C4-2B (cell line): ENCODE measurements at regions not wholly inside any gene's neighbourhood (a gene's known extent, or its start where the extent isn't known, plus 50 kb on each side); places are given as distances from the start of the nearest gene placed in this dataset.
"Not testable (repeated sequence)": the region's sequence is repeated elsewhere in the genome, so short reads cannot be mapped to it uniquely, and the experiment has no call there.

Experiments
- H3K27ac ChIP-seq: fragments of 450-650 bp; 2 replicates; pipeline ENCODE4 v1.5.1; 2017
- ZFX ChIP-seq: fragments of 450-650 bp; IDR thresholded peaks from 2 replicates; pipeline ENCODE4 v1.6.1; 2017
- TF ChIP-seq, protein P1 (sequence below): fragments of 450-650 bp; conservative IDR thresholded peaks from 2 replicates; pipeline ENCODE4 v1.5.1; 2017; ENCODE audit warnings: mild to moderate bottlenecking

DNA sequence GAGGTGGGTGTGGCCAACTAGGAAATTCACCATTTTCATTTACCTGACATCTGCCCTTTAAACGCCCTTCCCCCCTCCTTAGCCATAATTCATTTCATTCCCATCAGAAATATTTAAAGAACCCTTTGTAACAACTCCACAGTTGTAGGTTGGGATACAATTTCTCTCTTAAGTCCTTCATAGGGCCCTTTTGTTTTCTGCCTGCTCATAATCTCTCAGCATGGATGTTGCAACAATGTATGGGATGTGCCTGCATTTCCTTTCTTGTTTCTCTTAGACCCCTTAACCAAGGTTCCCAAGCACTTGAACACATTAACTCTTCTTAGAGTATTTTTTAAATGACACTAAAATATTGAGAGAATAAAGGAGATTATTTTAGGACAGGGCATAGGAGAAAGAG lies 51.7 kb upstream of the MYO10 start:
- TF ChIP-seq, protein P1, sequence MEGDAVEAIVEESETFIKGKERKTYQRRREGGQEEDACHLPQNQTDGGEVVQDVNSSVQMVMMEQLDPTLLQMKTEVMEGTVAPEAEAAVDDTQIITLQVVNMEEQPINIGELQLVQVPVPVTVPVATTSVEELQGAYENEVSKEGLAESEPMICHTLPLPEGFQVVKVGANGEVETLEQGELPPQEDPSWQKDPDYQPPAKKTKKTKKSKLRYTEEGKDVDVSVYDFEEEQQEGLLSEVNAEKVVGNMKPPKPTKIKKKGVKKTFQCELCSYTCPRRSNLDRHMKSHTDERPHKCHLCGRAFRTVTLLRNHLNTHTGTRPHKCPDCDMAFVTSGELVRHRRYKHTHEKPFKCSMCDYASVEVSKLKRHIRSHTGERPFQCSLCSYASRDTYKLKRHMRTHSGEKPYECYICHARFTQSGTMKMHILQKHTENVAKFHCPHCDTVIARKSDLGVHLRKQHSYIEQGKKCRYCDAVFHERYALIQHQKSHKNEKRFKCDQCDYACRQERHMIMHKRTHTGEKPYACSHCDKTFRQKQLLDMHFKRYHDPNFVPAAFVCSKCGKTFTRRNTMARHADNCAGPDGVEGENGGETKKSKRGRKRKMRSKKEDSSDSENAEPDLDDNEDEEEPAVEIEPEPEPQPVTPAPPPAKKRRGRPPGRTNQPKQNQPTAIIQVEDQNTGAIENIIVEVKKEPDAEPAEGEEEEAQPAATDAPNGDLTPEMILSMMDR: no peak
- TF ChIP-seq ZFX: no peak
- H3K27ac ChIP-seq: no peak overlapping the region

DNA sequence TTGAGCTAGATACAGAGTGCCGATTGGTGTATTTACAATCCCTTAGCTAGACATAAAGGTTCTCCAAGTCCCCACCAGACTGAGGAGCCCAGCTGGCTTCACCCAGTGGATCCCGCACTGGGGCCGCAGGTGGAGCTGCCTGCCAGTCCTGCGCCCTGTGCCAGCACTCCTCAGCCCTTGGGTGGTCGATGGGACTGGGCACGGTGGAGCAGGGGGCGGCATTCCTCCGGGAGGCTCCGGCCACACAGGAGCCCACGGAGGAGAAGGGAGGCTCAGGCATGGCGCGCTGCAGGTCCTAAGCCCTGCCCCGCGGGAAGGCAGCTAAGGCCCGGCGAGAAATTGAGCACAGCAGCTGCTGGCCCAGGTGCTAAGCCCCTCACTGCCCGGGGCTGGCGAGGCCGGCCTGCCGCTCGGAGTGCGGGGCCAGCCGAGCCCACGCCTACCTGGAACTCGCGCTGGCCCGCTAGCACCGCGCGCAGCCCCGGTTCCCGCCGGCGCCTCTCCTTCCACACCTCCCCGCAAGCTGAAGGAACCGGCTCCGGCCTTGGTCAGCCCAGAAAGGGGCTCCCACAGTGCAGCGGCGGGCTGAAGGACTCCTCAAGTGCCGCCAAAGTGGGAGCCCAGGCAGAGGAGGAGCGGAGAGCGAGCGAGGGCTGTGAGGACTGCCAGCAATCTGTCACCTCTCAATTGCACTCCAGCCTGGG lies 54.9 kb upstream of the MYO10 start:
- not testable (repeated sequence) for H3K27ac ChIP-seq

DNA sequence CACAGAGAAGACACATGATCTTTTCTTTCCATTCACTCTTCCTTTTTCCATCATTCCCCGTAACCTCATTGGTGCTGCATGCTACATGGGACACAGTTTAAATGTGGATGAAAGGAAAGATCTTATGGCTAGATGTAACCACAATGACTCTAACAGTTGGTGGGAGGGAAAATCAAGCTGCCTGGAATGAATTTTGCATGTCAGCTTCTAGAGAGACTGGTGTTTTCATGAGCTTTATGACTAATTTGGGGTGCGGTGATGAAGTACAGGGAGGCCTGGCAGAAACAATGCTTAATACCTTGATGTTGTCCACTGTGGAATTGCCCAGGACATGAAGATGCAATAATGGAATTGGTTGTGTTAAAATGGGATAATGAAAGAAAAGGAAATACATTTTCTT lies 55.9 kb upstream of the MYO10 start:
- TF ChIP-seq ZFX: no peak
- TF ChIP-seq, protein P1: no peak

DNA sequence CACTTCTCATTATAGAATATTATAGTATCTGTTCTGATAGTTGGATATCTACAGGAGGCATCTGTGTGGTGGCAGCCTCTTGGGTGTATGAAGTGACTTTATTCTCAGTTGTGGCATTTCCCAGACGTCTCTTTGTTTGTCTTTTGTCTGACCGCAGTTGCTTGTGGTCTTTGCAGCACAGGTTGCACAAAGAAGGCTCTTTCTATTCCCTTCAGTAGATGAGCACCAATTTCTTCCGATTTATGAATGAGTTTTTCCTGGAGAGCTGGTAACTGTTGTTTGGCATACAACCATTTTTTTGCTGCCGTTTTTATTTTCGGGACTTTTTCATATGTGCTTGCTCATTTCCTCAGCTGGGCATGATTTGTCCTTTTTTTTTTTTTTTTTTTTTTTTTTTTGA lies 56.4 kb upstream of the MYO10 start:
- TF ChIP-seq, protein P1: no peak
- no peak overlapping the region for H3K27ac ChIP-seq

More for the DNA sequence above, 55.9 kb upstream of the MYO10 start:
- no peak overlapping the region for H3K27ac ChIP-seq

DNA sequence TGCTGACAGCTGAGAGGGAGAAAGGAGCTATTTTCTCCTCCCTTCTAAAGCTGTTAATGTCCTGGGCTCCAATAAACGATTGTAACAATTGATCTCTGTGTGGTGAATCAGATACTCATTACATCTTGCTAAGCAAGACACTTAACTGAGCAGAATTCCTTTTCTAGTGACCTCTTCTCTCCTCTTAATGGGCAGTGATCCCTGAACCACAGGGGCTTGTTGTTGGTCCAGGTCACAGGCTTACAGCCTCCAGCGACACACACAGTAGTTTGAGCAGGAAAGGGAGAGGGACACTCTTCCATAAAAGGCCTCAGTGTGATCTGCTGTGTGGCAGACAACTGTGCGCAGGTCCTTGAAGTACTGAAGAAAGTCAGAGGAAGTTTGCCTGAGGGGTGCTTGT lies 58.5 kb upstream of the MYO10 start:
- no peak overlapping the region for H3K27ac ChIP-seq

DNA sequence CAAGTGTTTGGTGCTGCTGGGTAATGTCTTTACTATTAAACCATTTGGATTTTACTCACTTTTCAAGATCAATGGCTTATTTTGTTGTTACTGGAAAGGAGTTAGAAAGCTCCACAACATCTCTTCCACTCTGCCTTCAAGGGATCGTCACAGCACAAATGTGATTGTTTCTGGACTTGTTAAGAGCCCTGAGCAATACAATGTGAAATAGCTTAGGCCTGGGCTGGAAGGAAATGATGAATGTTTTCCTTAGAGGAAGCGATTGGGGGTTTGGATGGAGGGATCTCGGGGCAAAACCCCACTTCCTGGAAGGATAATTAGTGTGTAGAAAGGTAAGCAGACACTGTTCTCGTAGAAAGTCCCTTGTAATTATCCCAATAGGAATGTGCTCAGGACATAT lies 59.3 kb upstream of the MYO10 start:
- TF ChIP-seq, protein P1: no peak
- TF ChIP-seq ZFX: no peak
- no peak overlapping the region for H3K27ac ChIP-seq

More for the DNA sequence above, 58.5 kb upstream of the MYO10 start:
- TF ChIP-seq ZFX: no peak
- TF ChIP-seq, protein P1: no peak

DNA sequence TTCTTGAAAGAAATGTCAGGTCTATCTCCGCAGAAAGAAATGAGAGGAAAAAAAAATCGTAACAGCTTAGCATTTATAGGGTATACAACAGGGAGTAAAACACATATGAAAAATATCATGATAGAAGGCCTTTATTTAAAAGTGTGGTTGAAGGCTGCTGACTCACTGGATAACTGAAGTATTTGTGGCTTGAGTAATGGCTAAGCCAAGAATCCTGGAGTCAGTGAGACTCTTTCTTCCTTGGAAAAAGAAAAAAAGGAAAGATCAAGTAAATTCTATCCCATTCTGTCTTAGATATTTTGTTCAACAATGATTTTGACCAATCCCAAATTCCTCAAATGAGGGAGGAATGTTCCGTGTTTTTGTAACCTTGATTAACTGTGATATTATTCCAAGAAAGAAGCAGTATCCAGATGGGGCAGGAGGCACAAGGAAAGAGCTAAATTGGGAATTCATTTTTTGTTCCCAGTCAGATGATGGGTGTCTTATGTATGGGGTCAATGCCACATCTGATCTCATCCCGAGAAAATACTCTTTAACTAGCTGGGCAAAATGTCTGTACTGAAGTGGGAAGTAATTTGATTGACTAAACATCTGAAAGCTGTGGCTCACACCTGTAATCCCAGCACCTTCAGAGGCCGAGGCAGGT lies 64.3 kb upstream of the MYO10 start:
- TF ChIP-seq ZFX: no peak
- TF ChIP-seq, protein P1: no peak
- H3K27ac ChIP-seq: no peak overlapping the region

DNA sequence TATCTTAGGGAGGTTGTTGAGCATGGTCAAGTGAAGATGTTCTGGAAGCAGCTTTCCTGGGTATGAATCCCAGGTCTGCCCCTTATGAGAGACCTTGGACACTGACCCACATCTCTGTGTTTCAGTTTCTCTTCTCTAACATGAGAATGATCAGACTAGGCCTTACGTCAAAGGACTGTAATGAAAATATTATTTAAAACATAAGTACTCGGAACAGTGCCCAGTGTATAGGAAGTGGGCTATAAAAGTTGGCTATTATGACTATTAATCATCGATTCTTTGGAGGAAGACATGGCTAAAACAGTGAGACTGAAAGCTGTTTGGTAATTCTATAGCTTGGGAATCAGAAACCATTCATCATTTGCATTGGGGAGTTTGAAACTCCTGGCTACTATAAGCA lies 65.3 kb upstream of the MYO10 start:
- H3K27ac ChIP-seq: no peak overlapping the region
- no peak for TF ChIP-seq ZFX
- TF ChIP-seq, protein P1: no peak
